Naive B cell (primary cell): ENCODE measurements at regions not wholly inside any gene's neighbourhood (a gene's known extent, or its start where the extent isn't known, plus 50 kb on each side); places are given as distances from the start of the nearest gene placed in this dataset.
"Not testable (repeated sequence)": the region's sequence is repeated elsewhere in the genome, so short reads cannot be mapped to it uniquely, and the experiment has no call there.

ENCODE experiments used
- ATAC-seq, 2 donors: fragments of 150-1000 bp; cut with Tn5 transposase; 2 replicates each; pipeline ENCODE4 v1.10.0; 2021; ENCODE audit warnings: low read depth in 2 of 2, mild to moderate bottlenecking in 2 of 2, moderate library complexity in 2 of 2
- DNase-seq: peaks from one replicate; pipeline ENCODE4 v3.0.0; 2022
- H3K27ac Mint-ChIP-seq, 6 donors: one replicate each; pipeline ENCODE4 v1.8.0; 2020 to 2022; ENCODE audit warnings: mild to moderate bottlenecking in 6 of 6, mixed read lengths in 6 of 6, moderate library complexity in 5 of 6, inconsistent platforms in 2 of 6
- H3K27me3 Mint-ChIP-seq, 3 donors: one replicate each; pipeline ENCODE4 v1.8.0; 2021 to 2022; ENCODE audit warnings: mixed read lengths in 3 of 3, mild to moderate bottlenecking in 1 of 3
- H3K36me3 Mint-ChIP-seq, 2 donors: one replicate each; pipeline ENCODE4 v1.8.0; 2020 to 2022; ENCODE audit warnings: mixed read lengths in 2 of 2, inconsistent platforms in 1 of 2, mild to moderate bottlenecking in 1 of 2
- H3K4me1 Mint-ChIP-seq, 3 donors: one replicate each; pipeline ENCODE4 v1.8.0; 2020 to 2022; ENCODE audit warnings: mixed read lengths in 3 of 3, inconsistent platforms in 1 of 3, mild to moderate bottlenecking in 1 of 3, moderate library complexity in 1 of 3
- H3K4me3 Mint-ChIP-seq, 8 donors: one replicate each; pipeline ENCODE4 v1.8.0; 2020 to 2022; ENCODE audit warnings: mild to moderate bottlenecking in 8 of 8, mixed read lengths in 8 of 8, moderate library complexity in 8 of 8, inconsistent platforms in 2 of 8
- H3K9me3 Mint-ChIP-seq, 7 donors: one replicate each; pipeline ENCODE4 v1.8.0; 2020 to 2022; ENCODE audit warnings: mixed read lengths in 7 of 7, mild to moderate bottlenecking in 5 of 7, inconsistent platforms in 2 of 7, moderate library complexity in 1 of 7

DNA sequence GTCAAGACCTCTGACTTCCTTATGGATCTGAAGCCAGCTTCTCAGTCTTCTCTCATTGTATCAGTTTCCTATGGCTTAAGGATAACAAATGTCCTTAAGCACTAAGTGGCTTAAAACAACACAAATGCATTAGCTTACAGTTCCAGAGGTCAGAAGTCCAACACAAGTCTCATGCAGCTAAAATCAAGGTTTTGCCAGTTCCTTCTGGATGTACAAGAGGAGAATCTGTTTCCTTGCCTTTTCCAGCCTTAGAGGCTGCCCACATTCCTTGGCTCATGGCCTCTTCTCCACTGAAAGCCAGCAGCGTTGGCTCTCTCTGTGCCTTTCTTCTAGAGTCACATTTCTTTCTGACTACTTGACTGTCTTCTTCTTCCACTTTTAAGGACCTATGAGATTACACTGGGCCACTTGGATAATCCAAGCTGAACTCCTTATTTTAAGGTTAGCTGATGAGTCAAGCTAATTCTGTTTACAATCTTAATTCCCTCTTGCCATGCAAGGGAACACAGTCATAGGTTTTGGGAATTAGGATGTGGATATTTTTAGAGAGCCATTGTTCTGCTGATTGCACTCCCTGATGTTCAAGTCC lies 179.0 kb downstream of the BCAS1 start:
- H3K27ac Mint-ChIP-seq, result peak overlapping the region in 2 of 6 donors; percentile 56 to 59
- DNase-seq, result no peak

DNA sequence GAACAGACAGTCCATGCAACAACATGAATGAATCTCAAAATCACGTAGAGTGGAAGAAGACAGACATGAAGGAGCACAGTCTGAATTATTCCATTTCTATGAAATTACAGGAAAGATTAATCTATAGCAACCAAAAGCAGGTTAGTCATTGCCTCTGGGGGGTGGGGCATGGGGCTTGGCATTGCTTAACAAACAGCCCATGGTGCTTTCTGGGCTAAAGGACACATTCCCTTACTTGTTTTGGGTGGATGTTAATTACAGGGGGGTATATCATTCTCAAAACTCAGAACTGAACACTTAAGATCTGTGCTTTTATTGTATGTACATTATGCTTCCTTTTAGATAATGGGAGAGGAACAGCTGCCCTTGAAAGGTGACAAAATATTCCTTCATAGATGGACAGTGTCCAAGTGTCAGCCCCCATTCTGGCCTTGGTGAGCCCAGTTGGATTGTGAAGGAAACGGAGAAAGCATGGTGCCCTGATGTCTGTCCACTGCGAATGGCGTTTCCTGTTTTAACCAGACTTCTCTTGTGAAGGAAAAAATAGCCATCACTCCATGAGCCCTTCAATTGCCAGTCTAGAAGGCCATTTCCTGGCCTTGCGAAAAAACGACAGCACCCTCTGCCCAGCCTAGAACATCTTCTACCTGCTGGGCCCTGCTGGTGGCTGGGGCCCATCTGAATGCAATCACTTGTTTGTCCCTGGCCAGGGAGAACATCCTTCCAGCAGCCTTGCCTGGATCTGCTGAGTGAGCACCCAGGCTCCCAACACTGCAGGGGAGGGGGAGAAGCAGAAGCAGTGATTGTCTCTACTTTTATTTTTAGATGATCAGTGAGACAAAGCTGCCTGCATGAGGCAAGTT lies 179.7 kb downstream of the BCAS1 start:
- Mint-ChIP-seq H3K27ac (peak overlapping the region in 1 of 6 donors; percentile 59), H3K36me3 (no peaks in the 10 kb centered on the region), H3K4me1 (peaks cover 17 to 39% (median 29%) of the 10 kb centered on the region in 3 donors), H3K4me3 (peak overlapping the region in 1 of 8 donors; percentile 9), H3K27me3 (no peaks in the 10 kb centered on the region), H3K9me3 (no peaks in the 10 kb centered on the region)
- ATAC-seq (no peak), DNase-seq (no peak)

More for the DNA sequence above, 179.0 kb downstream of the BCAS1 start:
- no peak for ATAC-seq
- Mint-ChIP-seq H3K9me3 (no peaks in the 10 kb centered on the region), H3K4me1 (peaks cover 17 to 39% (median 29%) of the 10 kb centered on the region in 3 donors), H3K4me3 (no peak overlapping the region), H3K27me3 (no peaks in the 10 kb centered on the region), H3K36me3 (no peaks in the 10 kb centered on the region)

GRCh38 chr20:53889411-53890148 lies 180.8 kb downstream of the BCAS1 start:
- Mint-ChIP-seq H3K27me3 (no peaks in the 10 kb centered on the region), H3K27ac (no peak overlapping the region), H3K36me3 (no peaks in the 10 kb centered on the region), H3K9me3 (no peaks in the 10 kb centered on the region), H3K4me3 (no peak overlapping the region), H3K4me1 (peaks cover 14 to 32% (median 23%) of the 10 kb centered on the region in 3 donors)
- no peak for ATAC-seq
- DNase-seq, result no peak

GRCh38 chr20:53888951-53889350 lies 181.4 kb downstream of the BCAS1 start:
- H3K4me1 Mint-ChIP-seq, result peaks cover 14 to 26% (median 19%) of the 10 kb centered on the region in 3 donors
- DNase-seq (no peak), ATAC-seq (no peak)
- no peak overlapping the region for H3K27ac Mint-ChIP-seq
- H3K4me3 Mint-ChIP-seq, result no peak overlapping the region
- no peaks in the 10 kb centered on the region for H3K9me3 Mint-ChIP-seq
- H3K36me3 Mint-ChIP-seq, result no peaks in the 10 kb centered on the region
- H3K27me3 Mint-ChIP-seq, result no peaks in the 10 kb centered on the region

GRCh38 chr20:53888510-53888909 lies 181.9 kb downstream of the BCAS1 start:
- Mint-ChIP-seq H3K27me3 (no peaks in the 10 kb centered on the region), H3K4me1 (peaks cover 13 to 22% (median 17%) of the 10 kb centered on the region in 3 donors), H3K36me3 (no peaks in the 10 kb centered on the region), H3K27ac (no peak overlapping the region), H3K9me3 (no peaks in the 10 kb centered on the region), H3K4me3 (no peak overlapping the region)
- ATAC-seq (no peak), DNase-seq (no peak)

DNA sequence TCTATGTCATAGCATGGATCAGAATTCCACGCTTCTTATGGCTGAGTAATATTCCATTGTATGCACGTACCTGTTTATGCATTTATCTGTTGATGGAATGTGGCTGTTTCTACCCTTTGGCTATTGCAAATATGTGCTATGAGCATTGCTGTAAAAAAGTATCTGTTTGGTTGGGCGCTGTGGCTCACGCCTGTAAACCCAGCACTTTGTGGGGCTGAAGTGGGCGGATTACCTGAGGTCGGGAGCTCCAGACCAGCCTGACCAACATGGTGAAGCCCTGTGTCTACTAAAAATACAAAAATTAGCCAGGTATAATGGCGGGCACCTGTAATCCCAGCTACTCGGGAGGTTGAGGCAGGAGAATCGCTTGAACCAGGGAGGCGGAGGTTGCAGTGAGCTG lies 182.4 kb downstream of the BCAS1 start:
- DNase-seq (no peak), ATAC-seq (no peak)
- no peaks in the 10 kb centered on the region for H3K27me3 Mint-ChIP-seq
- no peak overlapping the region for H3K27ac Mint-ChIP-seq
- H3K4me3 Mint-ChIP-seq, result no peak overlapping the region
- no peaks in the 10 kb centered on the region for H3K36me3 Mint-ChIP-seq
- no peaks in the 10 kb centered on the region for H3K9me3 Mint-ChIP-seq
- peaks cover 7 to 16% (median 11%) of the 10 kb centered on the region in 3 donors for H3K4me1 Mint-ChIP-seq

DNA sequence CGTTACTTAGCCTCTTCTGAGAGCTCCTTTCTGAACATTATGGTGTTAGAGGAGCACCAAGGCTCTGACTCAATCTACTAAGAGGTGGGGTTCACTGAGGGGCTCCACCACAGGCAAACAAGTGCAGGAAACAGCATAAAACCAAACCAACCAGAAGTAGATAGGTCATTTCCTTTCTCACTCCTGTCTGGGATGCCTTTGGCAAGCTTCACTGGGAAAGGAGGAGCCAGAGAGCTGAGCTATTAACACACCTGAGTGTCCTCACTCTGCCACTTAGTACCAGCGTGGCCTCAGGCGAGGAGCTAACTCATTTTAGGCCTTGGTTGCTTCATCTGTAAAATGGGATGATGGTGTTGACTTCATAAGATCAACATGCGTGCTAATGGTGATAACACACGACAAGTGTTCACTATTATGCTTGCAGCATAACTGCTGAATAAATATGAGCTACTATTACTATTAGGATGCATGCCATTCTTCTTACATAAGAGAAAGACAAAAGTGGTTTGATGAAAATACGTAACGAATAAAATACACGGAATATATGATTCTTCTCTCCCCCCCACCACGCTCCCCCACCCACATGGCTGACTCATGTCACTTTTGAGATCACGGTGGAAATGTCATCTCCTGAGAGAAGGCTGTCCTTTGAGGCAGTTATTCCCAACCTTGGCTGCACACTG lies 185.4 kb downstream of the BCAS1 start:
- Mint-ChIP-seq H3K4me1 (peaks cover 0 to 1% (median 0%) of the 10 kb centered on the region in 3 donors), H3K27ac (peak overlapping the region in 1 of 6 donors; percentile 24), H3K36me3 (no peaks in the 10 kb centered on the region), H3K9me3 (no peaks in the 10 kb centered on the region), H3K27me3 (no peaks in the 10 kb centered on the region), H3K4me3 (no peak overlapping the region)
- ATAC-seq, result no peak
- DNase-seq, result no peak

DNA sequence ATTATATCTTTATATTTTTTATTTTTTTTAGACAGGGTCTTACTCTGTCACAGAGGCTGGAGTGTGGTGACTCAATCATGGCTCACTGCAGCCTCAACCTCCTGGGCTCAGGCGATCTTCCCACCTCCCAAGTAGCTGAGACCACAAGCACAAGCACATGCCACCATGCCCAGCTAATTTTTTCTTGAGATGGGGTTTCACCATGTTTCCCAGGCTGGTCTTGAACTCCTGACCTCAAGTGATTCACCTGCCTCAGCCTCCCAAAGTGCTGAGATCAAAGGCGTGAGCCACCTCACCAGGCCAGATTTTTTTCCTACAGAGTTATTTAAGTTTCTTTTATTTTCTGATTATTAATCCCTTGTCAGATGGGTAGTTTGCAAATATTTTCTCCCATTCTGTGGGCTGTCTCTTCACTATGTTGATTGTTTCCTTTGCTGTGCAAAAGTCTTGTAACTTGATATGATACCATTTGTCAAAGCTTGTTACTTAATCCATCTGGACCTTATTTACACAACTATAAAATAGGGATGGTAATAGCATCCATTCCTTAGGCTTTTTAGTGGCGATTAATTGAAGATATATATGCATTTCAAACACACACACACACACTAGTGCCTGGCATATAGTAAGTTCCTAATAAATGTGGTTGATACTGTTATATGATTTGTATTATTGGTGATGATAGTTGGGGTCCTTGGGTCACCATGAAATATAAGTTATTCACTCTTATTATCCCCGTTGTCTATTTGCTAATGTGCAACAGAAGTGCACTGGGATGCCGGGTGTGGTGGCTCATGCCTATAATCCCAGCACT lies 187.1 kb downstream of the BCAS1 start:
- Mint-ChIP-seq H3K4me1 (peaks cover 0 to 3% (median 0%) of the 10 kb centered on the region in 3 donors), H3K36me3 (no peaks in the 10 kb centered on the region), H3K9me3 (no peaks in the 10 kb centered on the region), H3K4me3 (no peak overlapping the region), H3K27ac (peak overlapping the region in 1 of 6 donors; percentile 33), H3K27me3 (no peaks in the 10 kb centered on the region)
- ATAC-seq (no peak), DNase-seq (no peak)

GRCh38 chr20:53882438-53882986 lies 187.9 kb downstream of the BCAS1 start:
- not testable (repeated sequence) for H3K27ac Mint-ChIP-seq, H3K36me3 Mint-ChIP-seq, H3K9me3 Mint-ChIP-seq, H3K4me1 Mint-ChIP-seq, ATAC-seq, H3K4me3 Mint-ChIP-seq, DNase-seq, H3K27me3 Mint-ChIP-seq

DNA sequence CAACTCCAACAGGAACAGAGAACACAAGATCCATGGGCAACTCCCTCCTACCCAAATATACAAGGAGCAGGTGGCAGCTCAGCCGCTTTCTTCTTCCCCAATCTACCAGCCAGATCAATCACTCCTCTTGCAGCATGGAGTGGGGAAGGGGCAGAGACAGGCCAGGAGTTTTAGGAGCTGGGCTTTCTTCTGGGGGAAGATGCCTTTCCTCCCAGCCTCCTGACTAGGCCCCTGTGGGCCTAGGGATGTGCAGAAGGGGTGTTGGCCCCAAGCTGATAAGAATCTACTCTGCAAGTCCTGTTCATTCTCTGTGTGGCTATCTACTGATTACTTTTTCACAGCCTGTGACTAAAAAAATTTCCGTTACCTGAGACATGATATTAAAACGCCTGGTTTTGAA lies 189.0 kb downstream of the BCAS1 start:
- no peaks in the 10 kb centered on the region for H3K27me3 Mint-ChIP-seq
- no peak for ATAC-seq

GRCh38 chr20:53880108-53880641 lies 190.2 kb downstream of the BCAS1 start:
- DNase-seq, result no peak
- no peak overlapping the region for H3K27ac Mint-ChIP-seq
- no peak overlapping the region for H3K4me3 Mint-ChIP-seq
- no peak for ATAC-seq
- peaks cover 0 to 9% (median 7%) of the 10 kb centered on the region in 3 donors for H3K4me1 Mint-ChIP-seq
- H3K36me3 Mint-ChIP-seq, result no peaks in the 10 kb centered on the region
- no peaks in the 10 kb centered on the region for H3K27me3 Mint-ChIP-seq
- H3K9me3 Mint-ChIP-seq, result no peaks in the 10 kb centered on the region

More for the DNA sequence above, 189.0 kb downstream of the BCAS1 start:
- peak overlapping the region in 2 of 6 donors; percentile 6 to 47 for H3K27ac Mint-ChIP-seq
- H3K4me3 Mint-ChIP-seq, result peak overlapping the region in 1 of 8 donors; percentile 11
- no peaks in the 10 kb centered on the region for H3K9me3 Mint-ChIP-seq
- peaks cover 0 to 4% (median 3%) of the 10 kb centered on the region in 3 donors for H3K4me1 Mint-ChIP-seq
- DNase-seq, result no peak
- H3K36me3 Mint-ChIP-seq, result no peaks in the 10 kb centered on the region

- H3K27ac Mint-ChIP-seq, result peak overlapping the region in 1 of 6 donors; percentile 57
- H3K27me3 Mint-ChIP-seq, result no peaks in the 10 kb centered on the region
- peaks cover 0 to 9% (median 7%) of the 10 kb centered on the region in 3 donors for H3K4me1 Mint-ChIP-seq
- ATAC-seq (no peak), DNase-seq (no peak)
- no peaks in the 10 kb centered on the region for H3K36me3 Mint-ChIP-seq
- no peak overlapping the region for H3K4me3 Mint-ChIP-seq
- H3K9me3 Mint-ChIP-seq, result no peaks in the 10 kb centered on the region
Observed at GRCh38 chr20:53879048-53879684, 191.2 kb downstream of the BCAS1 start.
